ENCODE measurements at regions not wholly inside any gene's neighbourhood (a gene's known extent, or its start where the extent isn't known, plus 50 kb on each side); places are given as distances from the start of the nearest gene placed in this dataset.

GRCh38 chr22:49705216-49705971 lies 122.3 kb downstream of the BRD1 start:
- H3K4me3 ChIP-seq (replicated peaks; ENCODE audit: low read depth, low read length): no peak overlapping the region
- no peak for DNase-seq (ENCODE audit: extremely low read depth, low read depth)
- TF ChIP-seq CTCF (IDR thresholded peaks at IDR 0.05; ENCODE audit: low read depth, low read length, missing control alignments): no peak

- H3K4me3 ChIP-seq (replicated peaks; ENCODE audit: low read depth, low read length): no peak overlapping the region
- no peak for DNase-seq (ENCODE audit: extremely low read depth, low read depth)
- no peak for TF ChIP-seq CTCF (IDR thresholded peaks at IDR 0.05; ENCODE audit: low read depth, low read length, missing control alignments)
These were observed 123.1 kb downstream of the BRD1 start for GRCh38 chr22:49704345-49705215.

GRCh38 chr22:49703990-49704344 lies 123.7 kb downstream of the BRD1 start:
- no peak for DNase-seq (ENCODE audit: extremely low read depth, low read depth)
- TF ChIP-seq CTCF (IDR thresholded peaks at IDR 0.05; ENCODE audit: low read depth, low read length, missing control alignments): no peak

GRCh38 chr22:49703505-49703904 lies 124.2 kb downstream of the BRD1 start:
- no peak for TF ChIP-seq CTCF (IDR thresholded peaks at IDR 0.05; ENCODE audit: low read depth, low read length, missing control alignments)
- DNase-seq (ENCODE audit: extremely low read depth, low read depth): no peak
- H3K4me3 ChIP-seq (replicated peaks; ENCODE audit: low read depth, low read length): no peak overlapping the region

More at GRCh38 chr22:49703990-49704344, 123.7 kb downstream of the BRD1 start:
- no peak overlapping the region for H3K4me3 ChIP-seq (replicated peaks; ENCODE audit: low read depth, low read length)

GRCh38 chr22:49702068-49702397 lies 125.6 kb downstream of the BRD1 start:
- TF ChIP-seq CTCF (IDR thresholded peaks at IDR 0.05; ENCODE audit: low read depth, low read length, missing control alignments): no peak
- no peak for DNase-seq (ENCODE audit: extremely low read depth, low read depth)
- no peak overlapping the region for H3K4me3 ChIP-seq (replicated peaks; ENCODE audit: low read depth, low read length)

- TF ChIP-seq CTCF (IDR thresholded peaks at IDR 0.05; ENCODE audit: low read depth, low read length, missing control alignments): peak; percentile 50
- H3K4me3 ChIP-seq (replicated peaks; ENCODE audit: low read depth, low read length): no peak overlapping the region
- DNase-seq (ENCODE audit: extremely low read depth, low read depth): no peak
These were observed 126.1 kb downstream of the BRD1 start for GRCh38 chr22:49701380-49702067.
